K562 (cell line): ENCODE measurements at regions not wholly inside any gene's neighbourhood (a gene's known extent, or its start where the extent isn't known, plus 50 kb on each side); places are given as distances from the start of the nearest gene placed in this dataset.

Source experiments
- ATAC-seq: fragments of 200-7000 bp; cut with Tn5 transposase; 3 replicates; pipeline ENCODE4 v1.9.1; 2020; ENCODE audit warnings: moderate library complexity
- BruUV-seq: library from RNA; stranded (reverse); fragments of 400-500 nt; replicated peaks from 2 replicates; lab custom pipeline; 2021; lab: Mats Ljungman, UMichigan
- CTCF ChIA-PET: fragments of 300-600 bp; formaldehyde crosslinking; extraction: SDS; loops from one replicate; lab custom pipeline; 2021; ENCODE audit warnings: low intra/inter-chr PET ratio; lab: Yijun Ruan, JAX
- POLR2A ChIA-PET: fragments of 300-600, 350-650 bp; sonication (Branson Sonifier 250); formaldehyde crosslinking; extraction: SDS; loops from one replicate; lab custom pipeline; 2021; ENCODE audit warnings: antibody characterized with exemption, inconsistent platforms; lab: Yijun Ruan, JAX
- DNase-seq, 4 experiments: peaks; one replicate each; pipeline versions ENCODE4 v3.0.0 to v3.0.0-alpha.2; 2011 to 2018; ENCODE audit warnings: low spot score in 3 of 4, mixed read lengths in 3 of 4; ENCODE audit errors: extremely low read depth in 1 of 4
- FAIRE-seq: peaks from 2 replicates; lab custom pipeline; 2011; peaks lifted over from hg19 to GRCh38; lab: Jason Lieb, UNC
- H2AFZ ChIP-seq: 2 replicates; pipeline ENCODE4 v1.6.0; 2011; ENCODE audit warnings: low read depth, low read length, control low read depth, inconsistent platforms
- H3K27ac ChIP-seq: fragments of 200-600 bp; 3 replicates; pipeline ENCODE4 v1.8.0; 2011; ENCODE audit warnings: low read depth, mild to moderate bottlenecking, control low read depth, inconsistent platforms, low read length, moderate library complexity, mixed read lengths; ENCODE audit errors: extremely low read depth
- H3K27me3 ChIP-seq, 2 experiments: fragments of 300-600 bp in 1 of 2; 2 replicates in 1 of 2; 3 replicates in 1 of 2; pipeline versions ENCODE4 v1.6.0 to v1.8.0; 2011; ENCODE audit warnings: inconsistent platforms in 2 of 2, low read length in 2 of 2, mild to moderate bottlenecking in 1 of 2, mixed read lengths in 1 of 2, moderate library complexity in 1 of 2; ENCODE audit not compliant: control insufficient read depth in 2 of 2, insufficient read depth in 2 of 2
- H3K36me3 ChIP-seq: fragments of 300-600 bp; 3 replicates; pipeline ENCODE4 v1.8.0; 2011; ENCODE audit warnings: mild to moderate bottlenecking, low read length, inconsistent platforms; ENCODE audit not compliant: control insufficient read depth, insufficient read depth
- H3K4me1 ChIP-seq, 2 experiments: fragments of 200-600 bp in 1 of 2; replicated peaks in 1 of 2; 2 replicates in 1 of 2; 3 replicates in 1 of 2; pipeline versions ENCODE4 v1.5.1 to v1.8.0; 2011; ENCODE audit warnings: inconsistent platforms in 2 of 2, low read length in 2 of 2, mild to moderate bottlenecking in 1 of 2, mixed read lengths in 1 of 2, moderate library complexity in 1 of 2; ENCODE audit not compliant: control insufficient read depth in 2 of 2, insufficient read depth in 2 of 2
- H3K4me2 ChIP-seq: 2 replicates; pipeline ENCODE4 v1.6.1; 2011; ENCODE audit warnings: low read length, control low read depth, inconsistent platforms, mixed read lengths; ENCODE audit not compliant: insufficient read depth
- H3K4me3 ChIP-seq: fragments of 200-600 bp; sonication (generic), shearing (Covaris generic); 2 replicates; pipeline ENCODE4 v1.5.1; 2016; ENCODE audit warnings: control low read depth, inconsistent platforms
- H3K79me2 ChIP-seq: fragments of 200-600 bp; 3 replicates; pipeline ENCODE4 v1.8.0; 2011; ENCODE audit warnings: low read length, inconsistent platforms; ENCODE audit not compliant: control insufficient read depth, insufficient read depth
- H3K9ac ChIP-seq, 2 experiments: 2 replicates each; pipeline versions ENCODE4 v1.6.0 to v1.6.1; 2011; ENCODE audit warnings: low read depth in 2 of 2, low read length in 2 of 2, control low read depth in 1 of 2, inconsistent platforms in 1 of 2, mild to moderate bottlenecking in 1 of 2, mixed read lengths in 1 of 2; ENCODE audit not compliant: insufficient read depth in 1 of 2
- H3K9me1 ChIP-seq: one replicate; pipeline ENCODE4 v1.6.0; 2011; ENCODE audit warnings: inconsistent platforms, mild to moderate bottlenecking, low read length, moderate library complexity; ENCODE audit not compliant: control insufficient read depth, insufficient read depth
- H3K9me3 ChIP-seq: replicated peaks from 2 replicates; pipeline ENCODE4 v1.5.1; 2011; ENCODE audit warnings: low read depth, low read length, inconsistent platforms; ENCODE audit not compliant: control insufficient read depth, insufficient read depth
- H4K20me1 ChIP-seq: replicated peaks from 2 replicates; pipeline ENCODE4 v1.6.1; 2011; ENCODE audit warnings: low read length, inconsistent platforms, mixed read lengths; ENCODE audit not compliant: control insufficient read depth, insufficient read depth
- ARID4B ChIP-seq: sonication (generic); formaldehyde crosslinking; IDR thresholded peaks from 2 replicates; pipeline ENCODE4 v1.8.0; 2022; ENCODE audit warnings: mild to moderate bottlenecking, missing genetic modification reagents
- MAFF ChIP-seq: IDR thresholded peaks from 2 replicates; pipeline ENCODE4 v1.6.1; 2012; ENCODE audit warnings: low read length, improper control_type of control experiment
- RCOR1 ChIP-seq, 2 experiments: IDR thresholded peaks; 2 replicates each; pipeline ENCODE4 v1.6.1; 2012; ENCODE audit warnings: low read depth in 2 of 2, low read length in 2 of 2, borderline replicate concordance in 1 of 2, improper control_type of control experiment in 1 of 2
- SNIP1 ChIP-seq: fragments of 450-650 bp; IDR thresholded peaks from 2 replicates; pipeline ENCODE4 v1.7.1; 2017; ENCODE audit warnings: low read depth, mild to moderate bottlenecking
- TSC22D4 ChIP-seq: fragments of 450-650 bp; IDR thresholded peaks from 2 replicates; pipeline ENCODE4 v1.6.1; 2016; ENCODE audit warnings: missing genetic modification characterization, missing biosample characterization, control low read depth
- XRCC3 ChIP-seq: fragments of 450-650 bp; IDR thresholded peaks from 2 replicates; pipeline ENCODE4 v1.6.1; 2017; ENCODE audit warnings: mild to moderate bottlenecking, moderate library complexity
- ZBTB5 ChIP-seq: fragments of 450-650 bp; IDR thresholded peaks from 2 replicates; pipeline ENCODE4 v1.6.1; 2017; ENCODE audit warnings: antibody characterized with exemption
- ZNF165 ChIP-seq: fragments of 250-450 bp; sonication (Bioruptor Pico); IDR thresholded peaks from 2 replicates; pipeline ENCODE4 v1.4.0; 2020; ENCODE audit warnings: borderline replicate concordance
- ZNF584 ChIP-seq: fragments of 200-800 bp; sonication (Bioruptor generic); IDR thresholded peaks from 2 replicates; pipeline ENCODE4 v1.6.1; 2016; ENCODE audit warnings: low read depth, mild to moderate bottlenecking, missing genetic modification characterization, missing compliant biosample characterization
- WGBS: fragments of 100-300 bp; shearing (Covaris generic); methylation state at CpG from one replicate; pipeline ENCODE4 v1.1.6; 2016; ENCODE audit warnings: low coverage, mixed read lengths; ENCODE audit not compliant: insufficient coverage; ENCODE audit errors: missing lambda C conversion rate; 5-methylcytosine and 5-hydroxymethylcytosine counted together
- in situ Hi-C: fragments of 300-500 bp; cut with MboI; formaldehyde crosslinking; loops from 4 replicates; pipeline ENCODE4 v1.15.0; 2018; ENCODE audit warnings: inconsistent platforms, mixed read lengths
- intact Hi-C: fragments of 100-400 bp; cut with micrococcal nuclease; formaldehyde crosslinking; loops from 2 replicates; pipeline ENCODE4 v1.14.2; 2022

- ATAC-seq = no peak
- FAIRE-seq = no peak
- H3K4me2 ChIP-seq = no peak overlapping the region
- H3K36me3 ChIP-seq = no peaks in the 10 kb centered on the region
- H3K9me3 ChIP-seq = no peaks in the 10 kb centered on the region
- CTCF ChIA-PET = no interaction called here
- BruUV-seq = no TSS peak
- 0 out of 2 replicates have a peak, but pooled peaks cover 4% of the 10 kb centered on the region for H4K20me1 ChIP-seq
- H3K4me3 ChIP-seq = no peak overlapping the region
- H3K27ac ChIP-seq = no peak overlapping the region
- no peak for DNase-seq
- no peak overlapping the region for H3K9ac ChIP-seq
- in situ Hi-C loops = no loop called here
- intact Hi-C loops = no loop called here
- H3K79me2 ChIP-seq = no peaks in the 10 kb centered on the region
- TF ChIP-seq RCOR1 (IDR thresholded peaks at IDR 0.05; ENCODE audit: borderline replicate concordance in 1 of 2, low read depth in 2 of 2, low read length in 2 of 2) (no peak), ZNF165 (no peak), ZBTB5 (no peak), XRCC3 (no peak), MAFF (no peak), TSC22D4 (tag) (no peak), SNIP1 (no peak), ZNF584 (CRISPR knock-in tag) (no peak), ARID4B (CRISPR knock-in tag) (no peak)
- no peaks in the 10 kb centered on the region for H3K9me1 ChIP-seq
- POLR2A ChIA-PET = no interaction called here
- peaks cover 12 to 44% of the 10 kb centered on the region in 2 experiments; a peak in 4 of 5 replicates for H3K27me3 ChIP-seq
- WGBS = 27% methylated on average over 8 of the region's 10 CpGs
- H2AFZ ChIP-seq = no peak overlapping the region
- no peaks in the 10 kb centered on the region; a peak in 1 of 5 replicates for H3K4me1 ChIP-seq
Measured at GRCh38 chr22:49678842-49679170, 148.9 kb downstream of the BRD1 start.
